Endodermal cell (in vitro differentiated cells): ENCODE measurements at regions not wholly inside any gene's neighbourhood (a gene's known extent, or its start where the extent isn't known, plus 50 kb on each side); places are given as distances from the start of the nearest gene placed in this dataset.
A peak's percentile ranks its signal among the peaks of the same experiment; 100 is the strongest.
"Not testable (repeated sequence)": the region's sequence is repeated elsewhere in the genome, so short reads cannot be mapped to it uniquely, and the experiment has no call there.

Experiments
- DNase-seq: peaks from one replicate; pipeline ENCODE4 v3.0.0-alpha.2; 2017
- H3K27ac ChIP-seq: 2 replicates; pipeline ENCODE4 v1.5.1; 2013; ENCODE audit warnings: mild to moderate bottlenecking, low read depth, low read length, moderate library complexity
- H3K27me3 ChIP-seq: 2 replicates; pipeline ENCODE4 v1.6.1; 2013; ENCODE audit warnings: mild to moderate bottlenecking, low read length, moderate library complexity; ENCODE audit not compliant: insufficient read depth, control insufficient read depth, poor library complexity, severe bottlenecking
- H3K36me3 ChIP-seq: 2 replicates; pipeline ENCODE4 v1.7.0; 2013; ENCODE audit warnings: mild to moderate bottlenecking, low read length, moderate library complexity; ENCODE audit not compliant: control insufficient read depth, insufficient read depth
- H3K4me1 ChIP-seq: one replicate; pipeline ENCODE4 v1.7.0; 2013; ENCODE audit warnings: low read length; ENCODE audit not compliant: control insufficient read depth, insufficient read depth
- H3K4me3 ChIP-seq: 2 replicates; pipeline ENCODE4 v1.5.1; 2013; ENCODE audit warnings: mild to moderate bottlenecking, low read length, moderate library complexity
- H3K9ac ChIP-seq: 2 replicates; pipeline ENCODE4 v1.6.1; 2013; ENCODE audit warnings: mild to moderate bottlenecking, low read length, moderate library complexity; ENCODE audit not compliant: poor library complexity, severe bottlenecking; ENCODE audit errors: extremely low read depth
- H3K9me3 ChIP-seq: 2 replicates; pipeline ENCODE4 v1.6.1; 2013; ENCODE audit warnings: mild to moderate bottlenecking, low read length, moderate library complexity; ENCODE audit not compliant: control insufficient read depth
- H3K27ac Mint-ChIP-seq: 2 replicates; pipeline ENCODE4 v1.8.0; 2020; ENCODE audit warnings: mixed read lengths
- H3K27me3 Mint-ChIP-seq: 2 replicates; pipeline ENCODE4 v1.8.0; 2021; ENCODE audit warnings: mild to moderate bottlenecking, mixed read lengths; ENCODE audit not compliant: insufficient read depth
- H3K36me3 Mint-ChIP-seq: 2 replicates; pipeline ENCODE4 v1.8.0; 2020; ENCODE audit warnings: low read depth, mixed read lengths
- H3K4me1 Mint-ChIP-seq: 2 replicates; pipeline ENCODE4 v1.8.0; 2020; ENCODE audit warnings: mixed read lengths
- H3K4me3 Mint-ChIP-seq: 2 replicates; pipeline ENCODE4 v1.8.0; 2020; ENCODE audit warnings: mild to moderate bottlenecking, moderate library complexity, mixed read lengths
- H3K9me3 Mint-ChIP-seq: 2 replicates; pipeline ENCODE4 v1.8.0; 2020; ENCODE audit warnings: mild to moderate bottlenecking, mixed read lengths
- WGBS, 2 experiments: methylation state at CpG; one replicate each; pipeline versions ENCODE4 v1.1.5 to v1.1.7; 2013; ENCODE audit warnings: missing lambda C conversion rate in 2 of 2, mixed read lengths in 1 of 2; ENCODE audit not compliant: insufficient coverage in 1 of 2, insufficient read length in 1 of 2; 5-methylcytosine and 5-hydroxymethylcytosine counted together
- TF ChIP-seq, protein P1 (sequence below): fragments of 200-600 bp; sonication (generic); conservative IDR thresholded peaks from 2 replicates; pipeline ENCODE4 v1.5.0; 2021; ENCODE audit warnings: antibody characterized with exemption, mild to moderate bottlenecking

DNA sequence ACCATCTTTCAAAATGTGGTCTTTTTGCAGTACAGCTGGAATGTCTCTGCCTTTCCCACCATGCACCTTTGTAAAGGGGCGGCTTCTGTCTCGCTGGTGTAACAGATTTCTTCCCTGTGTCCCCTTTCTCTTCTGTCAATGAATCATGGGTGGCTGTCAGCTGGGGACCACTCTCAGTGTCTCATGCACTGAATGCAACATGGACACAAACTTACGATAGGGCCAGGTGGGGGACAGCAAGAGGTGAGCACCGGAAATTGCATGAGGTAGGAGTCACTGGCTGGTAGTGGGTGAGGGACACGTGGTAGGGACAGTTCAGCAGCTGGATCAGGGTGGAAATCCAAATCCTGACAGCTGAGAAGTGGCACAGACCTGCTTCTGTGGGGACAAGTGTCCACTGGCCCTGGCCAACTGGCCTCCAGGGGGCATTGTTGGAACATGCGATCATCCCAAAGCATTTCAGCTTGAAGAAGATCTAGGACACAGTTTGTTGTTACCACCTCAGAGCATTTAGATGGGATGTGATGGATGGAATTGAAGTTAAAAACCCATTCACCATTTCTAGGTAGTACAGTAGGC is 1383.5 kb downstream of the CDH12 start:
- not testable (repeated sequence) for H3K9ac ChIP-seq, H3K27me3 ChIP-seq, H3K4me1 Mint-ChIP-seq, H3K27ac Mint-ChIP-seq, H3K27ac ChIP-seq, H3K4me1 ChIP-seq, H3K4me3 ChIP-seq, H3K9me3 ChIP-seq, H3K9me3 Mint-ChIP-seq, H3K27me3 Mint-ChIP-seq, H3K4me3 Mint-ChIP-seq
- H3K36me3 Mint-ChIP-seq = peaks cover 41% of the 10 kb centered on the region
- peaks cover 21% of the 10 kb centered on the region for H3K36me3 ChIP-seq
- WGBS, 2 experiments = 85% methylated on average over 6 of the region's 6 CpGs; no CpG with 5 or more reads in 1 of the 2 experiments
- peak; percentile 88 for DNase-seq
- TF ChIP-seq, protein P1, sequence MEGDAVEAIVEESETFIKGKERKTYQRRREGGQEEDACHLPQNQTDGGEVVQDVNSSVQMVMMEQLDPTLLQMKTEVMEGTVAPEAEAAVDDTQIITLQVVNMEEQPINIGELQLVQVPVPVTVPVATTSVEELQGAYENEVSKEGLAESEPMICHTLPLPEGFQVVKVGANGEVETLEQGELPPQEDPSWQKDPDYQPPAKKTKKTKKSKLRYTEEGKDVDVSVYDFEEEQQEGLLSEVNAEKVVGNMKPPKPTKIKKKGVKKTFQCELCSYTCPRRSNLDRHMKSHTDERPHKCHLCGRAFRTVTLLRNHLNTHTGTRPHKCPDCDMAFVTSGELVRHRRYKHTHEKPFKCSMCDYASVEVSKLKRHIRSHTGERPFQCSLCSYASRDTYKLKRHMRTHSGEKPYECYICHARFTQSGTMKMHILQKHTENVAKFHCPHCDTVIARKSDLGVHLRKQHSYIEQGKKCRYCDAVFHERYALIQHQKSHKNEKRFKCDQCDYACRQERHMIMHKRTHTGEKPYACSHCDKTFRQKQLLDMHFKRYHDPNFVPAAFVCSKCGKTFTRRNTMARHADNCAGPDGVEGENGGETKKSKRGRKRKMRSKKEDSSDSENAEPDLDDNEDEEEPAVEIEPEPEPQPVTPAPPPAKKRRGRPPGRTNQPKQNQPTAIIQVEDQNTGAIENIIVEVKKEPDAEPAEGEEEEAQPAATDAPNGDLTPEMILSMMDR = peak; percentile 80

DNA sequence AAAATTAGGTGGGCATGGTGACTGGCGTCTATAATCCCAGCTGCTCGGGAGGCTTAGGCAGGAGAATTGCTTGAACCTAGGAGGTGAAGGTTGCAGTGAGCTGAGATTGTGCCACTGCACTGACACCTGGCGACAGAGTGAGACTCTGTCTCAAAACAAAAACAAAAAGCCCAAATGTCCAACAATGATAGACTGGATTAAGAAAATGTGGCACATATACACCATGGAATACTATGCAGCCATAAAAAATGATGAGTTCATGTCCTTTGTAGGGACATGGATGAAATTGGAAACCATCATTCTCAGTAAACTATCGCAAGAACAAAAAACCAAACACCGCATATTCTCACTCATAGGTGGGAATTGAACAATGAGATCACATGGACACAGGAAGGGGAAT is 1385.6 kb downstream of the CDH12 start:
- H3K4me3 Mint-ChIP-seq, H3K27ac ChIP-seq, H3K27ac Mint-ChIP-seq, H3K4me1 ChIP-seq, H3K4me1 Mint-ChIP-seq, H3K9ac ChIP-seq, H3K27me3 Mint-ChIP-seq, H3K9me3 ChIP-seq, DNase-seq, H3K27me3 ChIP-seq, H3K4me3 ChIP-seq, H3K9me3 Mint-ChIP-seq: not testable (repeated sequence)
- peaks cover 37% of the 10 kb centered on the region for H3K36me3 Mint-ChIP-seq
- peaks cover 15% of the 10 kb centered on the region for H3K36me3 ChIP-seq
- 100% methylated on average over 1 of the region's 5 CpGs; no CpG with 5 or more reads in 1 of the 2 experiments for WGBS, 2 experiments

- peak overlapping the region; percentile 77 for H3K4me3 ChIP-seq
- Mint-ChIP-seq H3K27ac (peak overlapping the region; percentile 84), H3K36me3 (peaks cover 16% of the 10 kb centered on the region), H3K4me3 (peak overlapping the region; percentile 87)
- H3K4me1 Mint-ChIP-seq, H3K9me3 ChIP-seq, DNase-seq, H3K36me3 ChIP-seq, H3K4me1 ChIP-seq, H3K27ac ChIP-seq, H3K9me3 Mint-ChIP-seq, H3K27me3 ChIP-seq, H3K27me3 Mint-ChIP-seq, H3K9ac ChIP-seq: not testable (repeated sequence)
- WGBS, 2 experiments = no CpG with 5 or more reads among the region's 7 CpGs
Observed at GRCh38 chr5:21459744-21460073, 1393.4 kb downstream of the CDH12 start.

- no peak overlapping the region for H3K27ac ChIP-seq
- H3K36me3 Mint-ChIP-seq = no peaks in the 10 kb centered on the region
- no peak overlapping the region for H3K9ac ChIP-seq
- H3K4me3 Mint-ChIP-seq = no peak overlapping the region
- H3K4me3 ChIP-seq = no peak overlapping the region
- TF ChIP-seq, protein P1 = no peak
- H3K4me1 ChIP-seq = no peaks in the 10 kb centered on the region
- H3K9me3 ChIP-seq = no peaks in the 10 kb centered on the region
- H3K4me1 Mint-ChIP-seq = no peaks in the 10 kb centered on the region
- 89 to 94% methylated on average over 2 of the region's 2 CpGs for WGBS, 2 experiments
- no peak overlapping the region for H3K27ac Mint-ChIP-seq
- no peaks in the 10 kb centered on the region for H3K36me3 ChIP-seq
- no peaks in the 10 kb centered on the region for H3K27me3 ChIP-seq
- H3K9me3 Mint-ChIP-seq = no peaks in the 10 kb centered on the region
- H3K27me3 Mint-ChIP-seq = peaks cover 4% of the 10 kb centered on the region
- DNase-seq = no peak
Observed at GRCh38 chr5:21452449-21452848, 1400.7 kb downstream of the CDH12 start.
